ENCODE measurements at regions not wholly inside any gene's neighbourhood (a gene's known extent, or its start where the extent isn't known, plus 50 kb on each side); places are given as distances from the start of the nearest gene placed in this dataset.

GRCh38 chr7:152947686-152948085 is 188.1 kb downstream of the ACTR3B start:
- TF ChIP-seq SNAI2 (CRISPR knock-in tag; IDR thresholded peaks at IDR 0.05) (no peak), BACH2 (CRISPR knock-in tag; IDR thresholded peaks at IDR 0.05; ENCODE audit: borderline replicate concordance) (no peak), ZFP30 (CRISPR knock-in tag; IDR thresholded peaks at IDR 0.05) (no peak), TCF4 (CRISPR knock-in tag; IDR thresholded peaks at IDR 0.05; ENCODE audit: borderline replicate concordance) (no peak), POU6F1 (CRISPR knock-in tag; IDR thresholded peaks at IDR 0.05; ENCODE audit: borderline replicate concordance, low read depth) (no peak), PATZ1 (CRISPR knock-in tag; IDR thresholded peaks at IDR 0.05; ENCODE audit: borderline replicate concordance) (no peak), GLIS3 (CRISPR knock-in tag; IDR thresholded peaks at IDR 0.05) (no peak)

All from SK-N-SH treated with all-trans-retinoic acid at 6 μM for 48 hours (cell line).